ENCODE measurements at regions not wholly inside any gene's neighbourhood (a gene's known extent, or its start where the extent isn't known, plus 50 kb on each side); places are given as distances from the start of the nearest gene placed in this dataset.

DNA sequence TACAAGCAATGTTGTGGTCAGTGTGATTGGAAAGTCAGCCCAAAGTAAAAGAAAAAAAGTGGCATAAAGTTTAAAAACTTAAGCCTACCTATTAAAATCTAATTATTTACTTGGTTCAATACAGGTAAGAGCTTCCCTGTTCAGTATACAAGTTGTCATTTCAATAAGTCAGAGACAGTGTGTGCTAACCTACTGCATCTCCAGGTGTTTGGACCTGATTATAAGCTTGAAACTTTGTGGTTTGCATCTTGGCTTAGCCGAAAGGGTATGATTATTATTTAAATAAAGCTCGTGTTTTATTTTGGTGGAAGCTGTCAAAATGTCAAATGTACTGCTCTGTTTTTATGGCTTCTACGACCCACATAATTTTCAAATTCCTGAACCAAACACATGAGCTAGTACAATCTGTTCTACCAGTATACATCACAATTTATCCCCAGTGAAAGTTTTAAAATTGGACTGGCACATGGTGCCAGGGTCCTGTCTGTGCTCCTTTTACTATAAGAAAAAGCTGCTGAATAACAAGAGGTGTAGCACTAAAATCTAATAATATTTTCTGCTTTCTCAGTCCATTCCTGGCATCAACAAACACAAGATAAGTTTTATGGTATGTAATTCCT lies 103.9 kb upstream of the ANO3 start:
- POLR2A ChIA-PET (ENCODE audit: low non-redundant PET) = no interaction called here
- no peak overlapping the region for H3K27ac ChIP-seq
- CTCF ChIA-PET = interaction anchor here (0.5 to 0.9 kb wide), 5 partner anchors 14 to 1193 kb away, joined by 3 to 5 read pairs (median 3); no protein-coding TSS in a partner anchor

DNA sequence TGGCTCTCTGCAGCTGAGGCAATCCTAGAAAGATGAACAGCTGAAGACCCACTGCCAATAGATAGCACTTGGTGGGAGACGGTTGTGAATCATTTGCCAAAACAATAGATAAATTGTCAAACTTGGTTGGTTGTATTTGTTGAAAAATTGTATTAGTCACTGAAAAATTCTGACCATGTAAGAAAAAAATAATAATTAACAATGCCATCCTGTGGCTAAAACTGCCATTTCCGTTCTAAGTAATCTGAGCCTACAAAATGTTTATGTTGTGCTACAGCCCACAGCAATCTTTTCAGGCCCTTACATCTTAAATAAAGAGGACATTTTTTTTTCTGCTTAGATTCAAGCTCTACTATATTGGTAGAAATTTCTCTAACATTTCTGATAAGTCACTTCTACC lies 103.2 kb upstream of the ANO3 start:
- H3K27ac ChIP-seq = no peak overlapping the region
- no peak for DNase-seq (ENCODE audit: low spot score)
- no peak for TF ChIP-seq CTCF (conservative IDR thresholded peaks at IDR 0.05; ENCODE audit: low read depth)
- ChIA-PET POLR2A (ENCODE audit: low non-redundant PET) (no interaction called here), CTCF (no interaction called here)

More for the DNA sequence above, 103.9 kb upstream of the ANO3 start:
- TF ChIP-seq CTCF (conservative IDR thresholded peaks at IDR 0.05; ENCODE audit: low read depth) = no peak
- no peak for DNase-seq (ENCODE audit: low spot score)

GRCh38 chr11:26229257-26229656 lies 102.7 kb upstream of the ANO3 start:
- ChIA-PET CTCF (no interaction called here), POLR2A (ENCODE audit: low non-redundant PET) (no interaction called here)
- H3K27ac ChIP-seq = no peak overlapping the region
- no peak for TF ChIP-seq CTCF (conservative IDR thresholded peaks at IDR 0.05; ENCODE audit: low read depth)
- peak; percentile 61 for DNase-seq (ENCODE audit: low spot score)

- ChIA-PET CTCF (interaction anchor here (0.6 kb wide), 1 partner anchor 550 kb away, joined by 3 read pairs; no protein-coding TSS in a partner anchor), POLR2A (ENCODE audit: low non-redundant PET) (no interaction called here)
- H3K27ac ChIP-seq = no peak overlapping the region
- DNase-seq (ENCODE audit: low spot score) = no peak
- no peak for TF ChIP-seq CTCF (conservative IDR thresholded peaks at IDR 0.05; ENCODE audit: low read depth)
Observed at GRCh38 chr11:26229981-26230380, 101.9 kb upstream of the ANO3 start.

DNA sequence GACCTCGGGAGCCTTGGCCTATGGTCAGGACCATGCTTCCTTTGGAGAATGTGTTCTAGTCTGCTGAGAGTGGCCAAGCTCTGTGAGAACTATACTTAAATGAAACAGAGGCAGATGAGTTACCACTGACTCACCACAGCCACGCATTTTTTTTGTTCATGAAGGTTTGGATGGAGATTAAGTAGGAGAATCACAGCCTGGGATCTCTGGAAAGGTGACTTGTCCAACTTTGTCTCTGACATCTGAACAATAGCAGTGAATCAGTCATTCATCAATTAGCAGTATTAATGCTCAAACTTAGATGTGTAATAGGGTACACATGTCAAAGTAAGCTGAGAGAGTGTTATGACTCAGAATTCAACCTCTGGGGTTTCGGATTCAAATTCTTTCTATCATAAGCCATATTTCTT lies 100.7 kb upstream of the ANO3 start:
- H3K27ac ChIP-seq = peak overlapping the region; percentile 62; the same call in 1 of the 2 replicates
- DNase-seq (ENCODE audit: low spot score) = peak; percentile 75
- no peak for TF ChIP-seq CTCF (conservative IDR thresholded peaks at IDR 0.05; ENCODE audit: low read depth)
- CTCF ChIA-PET = no interaction called here
- POLR2A ChIA-PET (ENCODE audit: low non-redundant PET) = no interaction called here

- DNase-seq (ENCODE audit: low spot score) = peak; percentile 71
- no peak overlapping the region for H3K27ac ChIP-seq
- CTCF ChIA-PET = no interaction called here
- POLR2A ChIA-PET (ENCODE audit: low non-redundant PET) = no interaction called here
- TF ChIP-seq CTCF (conservative IDR thresholded peaks at IDR 0.05; ENCODE audit: low read depth) = no peak
Observed at GRCh38 chr11:26234451-26234850, 97.5 kb upstream of the ANO3 start.

Data from RWPE1 (cell line).